ENCODE measurements at regions not wholly inside any gene's neighbourhood (a gene's known extent, or its start where the extent isn't known, plus 50 kb on each side); places are given as distances from the start of the nearest gene placed in this dataset.

GRCh38 chr5:146254223-146254622 is 50.8 kb downstream of the RBM27 start:
- TF ChIP-seq, protein P1, sequence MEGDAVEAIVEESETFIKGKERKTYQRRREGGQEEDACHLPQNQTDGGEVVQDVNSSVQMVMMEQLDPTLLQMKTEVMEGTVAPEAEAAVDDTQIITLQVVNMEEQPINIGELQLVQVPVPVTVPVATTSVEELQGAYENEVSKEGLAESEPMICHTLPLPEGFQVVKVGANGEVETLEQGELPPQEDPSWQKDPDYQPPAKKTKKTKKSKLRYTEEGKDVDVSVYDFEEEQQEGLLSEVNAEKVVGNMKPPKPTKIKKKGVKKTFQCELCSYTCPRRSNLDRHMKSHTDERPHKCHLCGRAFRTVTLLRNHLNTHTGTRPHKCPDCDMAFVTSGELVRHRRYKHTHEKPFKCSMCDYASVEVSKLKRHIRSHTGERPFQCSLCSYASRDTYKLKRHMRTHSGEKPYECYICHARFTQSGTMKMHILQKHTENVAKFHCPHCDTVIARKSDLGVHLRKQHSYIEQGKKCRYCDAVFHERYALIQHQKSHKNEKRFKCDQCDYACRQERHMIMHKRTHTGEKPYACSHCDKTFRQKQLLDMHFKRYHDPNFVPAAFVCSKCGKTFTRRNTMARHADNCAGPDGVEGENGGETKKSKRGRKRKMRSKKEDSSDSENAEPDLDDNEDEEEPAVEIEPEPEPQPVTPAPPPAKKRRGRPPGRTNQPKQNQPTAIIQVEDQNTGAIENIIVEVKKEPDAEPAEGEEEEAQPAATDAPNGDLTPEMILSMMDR (IDR thresholded peaks at IDR 0.05; ENCODE audit: low read depth, low read length, poor library complexity, severe bottlenecking), result no peak
- no peak for TF ChIP-seq EZH2phosphoT487 (IDR thresholded peaks at IDR 0.05; ENCODE audit: borderline replicate concordance, low read length)
